Adrenal gland (tissue), 9 donors: ENCODE measurements at regions not wholly inside any gene's neighbourhood (a gene's known extent, or its start where the extent isn't known, plus 50 kb on each side); places are given as distances from the start of the nearest gene placed in this dataset.

Source experiments
- DNase-seq, 7 donors: peaks; one replicate each; pipeline ENCODE4 v3.0.0-alpha.2; 2019 to 2020
- H3K27ac ChIP-seq, 5 donors: fragments of 200-600 bp; sonication (generic) in 4 of 5; 1 replicate in 3 of 5; 2 replicates in 2 of 5; pipeline versions ENCODE4 v1.5.1 to v1.8.0; 2016 to 2020; ENCODE audit warnings: mild to moderate bottlenecking in 1 of 5
- H3K27me3 ChIP-seq: fragments of 200-600 bp; 2 replicates; pipeline ENCODE4 v1.8.0; 2021
- H3K36me3 ChIP-seq, 2 donors: fragments of 200-600 bp; replicated peaks in 1 of 2; 1 replicate in 1 of 2; 2 replicates in 1 of 2; pipeline versions ENCODE4 v1.5.1 to v1.8.0; 2018 to 2022
- H3K4me1 ChIP-seq, 2 donors: fragments of 200-600 bp; replicated peaks in 1 of 2; 1 replicate in 1 of 2; 2 replicates in 1 of 2; pipeline versions ENCODE4 v1.5.1 to v1.8.0; 2018 to 2021
- H3K4me3 ChIP-seq, 4 donors: fragments of 200-600 bp; sonication (generic) in 3 of 4; one replicate each; pipeline ENCODE4 v1.5.1; 2016 to 2018
- H3K9me3 ChIP-seq, 3 donors: fragments of 200-600 bp; sonication (generic) in 1 of 3; replicated peaks in 1 of 3; 1 replicate in 2 of 3; 2 replicates in 1 of 3; pipeline versions ENCODE4 v1.5.1 to v1.8.0; 2016 to 2021
- POLR2A ChIP-seq, 2 donors: fragments of 450-650 bp; IDR thresholded peaks; one replicate each; pipeline ENCODE4 v1.6.1; 2017; ENCODE audit warnings: antibody characterized with exemption in 2 of 2, mild to moderate bottlenecking in 2 of 2, moderate library complexity in 1 of 2
- whole genome bisulfite sequencing, 4 donors: extraction: QIAGEN DNeasy Blood & Tissue Kit in 2 of 4; methylation state at CpG; one replicate each; pipeline versions ENCODE4 v1.1.5 to v1.1.7; 2013 to 2017; 5-methylcytosine and 5-hydroxymethylcytosine counted together
- intact Hi-C, 2 donors: fragments of 100-400 bp; cut with DNase I; formaldehyde crosslinking; loops; one replicate each; pipeline versions ENCODE4 v1.14.1 to v1.15.0; 2022 to 2023
- TF ChIP-seq, protein P1 (sequence below), 6 experiments: fragments of 450-650 bp in 4 of 6; fragments of 200-600 bp in 2 of 6; sonication (generic) in 1 of 6; IDR thresholded peaks; 1 replicate in 5 of 6; 2 replicates in 1 of 6; pipeline versions ENCODE4 v1.5.1 to v1.8.0; 2016 to 2021; ENCODE audit warnings: antibody characterized with exemption in 6 of 6, mild to moderate bottlenecking in 2 of 6, moderate library complexity in 1 of 6
- donor health status: healthy with polysubstance abuse.
- donor health status: Bipolar disorder and iron deficiency.
- donor health status: DM: yes; HTN: yes; CAD: no.
- donor health status: DM: no; HTN: no; CAD: no.
- donor health status: DM: no; HTN: no; CAD: no.

- no peaks in the 10 kb centered on the region for H3K36me3 ChIP-seq
- intact Hi-C loops: loop anchor here in 1 of 2 donors (10.0 kb wide), 1 partner anchor 836 kb away; no protein-coding TSS in a partner anchor
- H3K27ac ChIP-seq: no peak overlapping the region
- H3K27me3 ChIP-seq: no peaks in the 10 kb centered on the region
- WGBS, 4 donors: 82 to 92% (median 88%) methylated on average over 3 of the region's 3 CpGs
- H3K9me3 ChIP-seq: no peaks in the 10 kb centered on the region
- no peaks in the 10 kb centered on the region for H3K4me1 ChIP-seq
- DNase-seq: no peak
- TF ChIP-seq, protein P1, sequence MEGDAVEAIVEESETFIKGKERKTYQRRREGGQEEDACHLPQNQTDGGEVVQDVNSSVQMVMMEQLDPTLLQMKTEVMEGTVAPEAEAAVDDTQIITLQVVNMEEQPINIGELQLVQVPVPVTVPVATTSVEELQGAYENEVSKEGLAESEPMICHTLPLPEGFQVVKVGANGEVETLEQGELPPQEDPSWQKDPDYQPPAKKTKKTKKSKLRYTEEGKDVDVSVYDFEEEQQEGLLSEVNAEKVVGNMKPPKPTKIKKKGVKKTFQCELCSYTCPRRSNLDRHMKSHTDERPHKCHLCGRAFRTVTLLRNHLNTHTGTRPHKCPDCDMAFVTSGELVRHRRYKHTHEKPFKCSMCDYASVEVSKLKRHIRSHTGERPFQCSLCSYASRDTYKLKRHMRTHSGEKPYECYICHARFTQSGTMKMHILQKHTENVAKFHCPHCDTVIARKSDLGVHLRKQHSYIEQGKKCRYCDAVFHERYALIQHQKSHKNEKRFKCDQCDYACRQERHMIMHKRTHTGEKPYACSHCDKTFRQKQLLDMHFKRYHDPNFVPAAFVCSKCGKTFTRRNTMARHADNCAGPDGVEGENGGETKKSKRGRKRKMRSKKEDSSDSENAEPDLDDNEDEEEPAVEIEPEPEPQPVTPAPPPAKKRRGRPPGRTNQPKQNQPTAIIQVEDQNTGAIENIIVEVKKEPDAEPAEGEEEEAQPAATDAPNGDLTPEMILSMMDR (IDR thresholded peaks at IDR 0.05): no peak
- TF ChIP-seq POLR2A (IDR thresholded peaks at IDR 0.05): no peak
- no peak overlapping the region for H3K4me3 ChIP-seq
Measured at GRCh38 chr11:11770921-11771486, 70.8 kb upstream of the USP47 start.

- Histone ChIP-seq H3K4me1 (no peaks in the 10 kb centered on the region), H3K9me3 (no peaks in the 10 kb centered on the region), H3K36me3 (no peaks in the 10 kb centered on the region), H3K4me3 (no peak overlapping the region), H3K27ac (no peak overlapping the region), H3K27me3 (no peaks in the 10 kb centered on the region)
- TF ChIP-seq POLR2A (IDR thresholded peaks at IDR 0.05): no peak
- TF ChIP-seq, protein P1 (IDR thresholded peaks at IDR 0.05): no peak
- intact Hi-C loops: loop anchor here in 1 of 2 donors (10.0 kb wide), 1 partner anchor 835 kb away; no protein-coding TSS in a partner anchor
- WGBS, 4 donors: 38 to 56% (median 45%) methylated on average over 1 of the region's 1 CpG
- DNase-seq: no peak
Measured at GRCh38 chr11:11770296-11770695, 71.5 kb upstream of the USP47 start.

DNA sequence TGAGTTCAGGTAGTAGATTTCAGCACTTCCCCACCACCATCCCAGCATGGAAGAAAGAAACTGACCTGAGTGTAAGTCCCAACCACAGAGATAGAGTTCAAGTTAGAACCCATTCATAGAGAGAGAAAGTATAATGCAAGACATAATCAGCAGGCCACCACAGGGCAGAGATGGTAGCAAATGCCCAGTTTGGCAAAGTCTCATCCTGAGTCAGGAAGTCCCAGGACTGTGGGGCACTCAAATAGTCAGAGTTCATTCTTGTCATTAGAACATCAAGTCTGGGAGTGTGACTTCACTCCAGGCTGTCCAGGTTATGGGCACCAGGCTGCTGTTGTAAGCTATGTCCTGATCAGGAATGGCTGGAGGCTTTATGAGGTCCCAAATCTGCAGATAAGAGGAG, 72.0 kb upstream of the USP47 start:
- no peaks in the 10 kb centered on the region for H3K9me3 ChIP-seq
- no peaks in the 10 kb centered on the region for H3K36me3 ChIP-seq
- no peaks in the 10 kb centered on the region for H3K4me1 ChIP-seq
- TF ChIP-seq, protein P1 (IDR thresholded peaks at IDR 0.05): no peak
- TF ChIP-seq POLR2A (IDR thresholded peaks at IDR 0.05): no peak
- no peaks in the 10 kb centered on the region for H3K27me3 ChIP-seq
- no peak overlapping the region for H3K4me3 ChIP-seq
- intact Hi-C loops: loop anchor here in 1 of 2 donors (10.0 kb wide), 1 partner anchor 835 kb away; no protein-coding TSS in a partner anchor
- no peak overlapping the region for H3K27ac ChIP-seq
- no peak for DNase-seq

DNA sequence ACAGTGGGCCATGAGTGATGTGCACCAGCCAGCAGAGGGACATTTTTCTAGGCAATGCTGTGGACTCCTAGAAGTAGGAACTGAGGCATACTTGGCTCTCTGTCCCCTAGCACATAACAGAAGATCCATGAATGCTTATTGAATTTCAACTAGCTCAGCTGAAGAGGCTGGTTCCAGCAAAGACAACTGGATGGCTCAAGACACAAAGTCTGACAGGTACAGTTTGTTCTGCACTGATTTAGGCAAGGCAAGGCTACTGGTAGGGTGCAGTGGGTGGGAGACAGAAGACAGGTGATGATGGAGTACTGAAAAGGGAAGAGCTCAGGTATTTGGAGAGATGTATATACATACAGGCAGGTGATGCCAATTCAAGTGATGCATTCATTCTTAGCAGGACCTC, 72.4 kb upstream of the USP47 start:
- Histone ChIP-seq H3K36me3 (no peaks in the 10 kb centered on the region), H3K4me3 (no peak overlapping the region), H3K27me3 (no peaks in the 10 kb centered on the region), H3K4me1 (no peaks in the 10 kb centered on the region), H3K27ac (no peak overlapping the region), H3K9me3 (no peaks in the 10 kb centered on the region)
- DNase-seq: no peak
- intact Hi-C loops: no loop called here
- no peak for TF ChIP-seq POLR2A (IDR thresholded peaks at IDR 0.05)
- TF ChIP-seq, protein P1 (IDR thresholded peaks at IDR 0.05): no peak
